Stimulated activated CD8-positive, alpha-beta memory T cell treated with anti-CD3 and anti-CD28 coated beads, Interleukin-2, amount 100 ng/mL, for 48 hours (primary cell): ENCODE measurements at regions not wholly inside any gene's neighbourhood (a gene's known extent, or its start where the extent isn't known, plus 50 kb on each side); places are given as distances from the start of the nearest gene placed in this dataset.

Experiments
- DNase-seq, 2 donors: peaks; one replicate each; pipeline ENCODE4 v3.0.0-alpha.2; 2020; ENCODE audit warnings: low read depth in 2 of 2

DNA sequence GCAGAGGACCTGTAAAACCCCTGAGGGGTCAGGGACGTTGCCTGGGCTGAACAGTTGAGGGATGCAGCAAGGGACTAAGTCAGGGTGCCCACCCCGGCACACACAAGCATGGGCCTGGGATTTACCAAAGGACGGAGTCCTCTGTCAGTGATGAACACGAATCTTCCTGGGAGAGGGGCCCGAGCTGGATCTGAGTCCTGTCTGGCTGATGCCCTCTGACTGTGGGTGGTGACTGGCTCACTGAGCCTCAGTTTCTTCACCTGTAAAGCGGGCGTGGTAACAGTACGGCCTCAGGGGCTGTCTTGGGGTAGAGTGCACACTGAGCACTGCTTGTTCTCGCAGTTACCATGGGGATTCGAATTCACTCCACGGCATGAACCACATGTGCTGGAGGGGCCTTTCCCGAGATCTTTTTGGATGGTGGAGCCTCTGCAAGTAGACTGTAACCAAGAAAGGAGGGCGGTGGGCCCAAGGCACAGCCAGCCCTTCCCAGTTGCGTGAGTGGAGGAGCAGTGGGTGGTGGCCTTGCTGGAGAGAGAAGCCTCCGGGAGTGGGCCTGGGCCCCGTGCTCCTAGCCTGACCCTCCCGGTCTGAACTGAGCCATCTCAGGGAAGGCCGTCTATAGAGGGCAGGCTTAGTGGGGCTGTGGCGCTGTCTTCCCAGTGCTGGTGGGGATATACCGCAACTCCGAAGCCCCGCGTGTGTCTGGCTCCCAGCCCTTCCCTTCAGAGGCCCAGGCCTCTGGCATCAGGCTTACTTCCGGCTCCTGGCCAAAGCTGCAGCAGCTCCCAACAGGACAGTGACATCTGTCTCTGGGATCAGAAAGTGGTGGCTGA is 130.8 kb upstream of the HS6ST1 start:
- no peak for DNase-seq

- no peak for DNase-seq
These were observed 131.8 kb upstream of the HS6ST1 start for GRCh38 chr2:128450211-128451024.

DNA sequence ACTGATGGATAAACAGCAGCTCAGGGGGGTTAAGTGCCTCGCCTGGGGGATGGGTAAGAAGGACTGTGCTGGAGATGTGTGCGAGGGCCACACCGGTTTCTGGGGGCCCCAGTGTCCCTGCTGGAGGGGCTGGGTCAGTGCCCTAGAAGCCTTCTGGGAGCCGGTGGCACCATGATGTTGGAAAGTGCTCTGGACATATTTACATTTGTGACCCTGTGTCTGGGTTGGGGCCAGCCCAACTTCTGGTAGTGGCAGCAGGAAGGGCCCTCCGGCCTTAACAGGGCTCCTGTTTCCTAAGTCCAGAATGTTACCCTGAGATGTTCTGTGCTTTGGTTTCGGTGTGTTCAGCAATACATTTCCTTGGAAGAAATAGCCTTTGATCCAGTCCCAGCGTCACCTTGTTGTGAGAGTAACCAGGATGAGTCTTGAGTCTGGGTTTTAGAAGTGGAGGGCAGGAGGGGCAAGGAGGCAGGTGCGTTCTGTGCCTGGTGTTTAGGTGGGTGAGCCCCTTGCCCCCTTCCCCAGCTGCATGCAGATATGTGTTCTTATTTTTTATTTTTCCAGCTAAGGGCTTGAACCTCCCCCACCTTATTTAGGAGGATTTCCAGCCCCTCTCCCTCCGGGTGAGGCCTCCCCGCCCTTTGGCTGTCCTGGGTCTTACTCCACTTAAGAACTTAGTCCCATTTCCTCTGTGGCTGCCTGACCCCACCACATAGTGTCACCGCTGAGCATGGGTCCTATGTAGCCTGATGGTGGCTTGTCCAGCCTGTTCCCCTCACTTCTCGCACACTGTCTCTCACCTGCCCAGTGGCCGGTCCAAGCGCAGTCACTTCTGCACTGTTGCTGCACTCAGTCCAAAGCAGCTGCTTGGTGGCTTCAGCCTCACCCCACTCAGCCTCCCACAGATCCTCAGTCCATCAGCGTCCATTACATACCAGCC is 132.7 kb upstream of the HS6ST1 start:
- DNase-seq: no peak

GRCh38 chr2:128452024-128452411 is 133.3 kb upstream of the HS6ST1 start:
- no peak for DNase-seq

DNA sequence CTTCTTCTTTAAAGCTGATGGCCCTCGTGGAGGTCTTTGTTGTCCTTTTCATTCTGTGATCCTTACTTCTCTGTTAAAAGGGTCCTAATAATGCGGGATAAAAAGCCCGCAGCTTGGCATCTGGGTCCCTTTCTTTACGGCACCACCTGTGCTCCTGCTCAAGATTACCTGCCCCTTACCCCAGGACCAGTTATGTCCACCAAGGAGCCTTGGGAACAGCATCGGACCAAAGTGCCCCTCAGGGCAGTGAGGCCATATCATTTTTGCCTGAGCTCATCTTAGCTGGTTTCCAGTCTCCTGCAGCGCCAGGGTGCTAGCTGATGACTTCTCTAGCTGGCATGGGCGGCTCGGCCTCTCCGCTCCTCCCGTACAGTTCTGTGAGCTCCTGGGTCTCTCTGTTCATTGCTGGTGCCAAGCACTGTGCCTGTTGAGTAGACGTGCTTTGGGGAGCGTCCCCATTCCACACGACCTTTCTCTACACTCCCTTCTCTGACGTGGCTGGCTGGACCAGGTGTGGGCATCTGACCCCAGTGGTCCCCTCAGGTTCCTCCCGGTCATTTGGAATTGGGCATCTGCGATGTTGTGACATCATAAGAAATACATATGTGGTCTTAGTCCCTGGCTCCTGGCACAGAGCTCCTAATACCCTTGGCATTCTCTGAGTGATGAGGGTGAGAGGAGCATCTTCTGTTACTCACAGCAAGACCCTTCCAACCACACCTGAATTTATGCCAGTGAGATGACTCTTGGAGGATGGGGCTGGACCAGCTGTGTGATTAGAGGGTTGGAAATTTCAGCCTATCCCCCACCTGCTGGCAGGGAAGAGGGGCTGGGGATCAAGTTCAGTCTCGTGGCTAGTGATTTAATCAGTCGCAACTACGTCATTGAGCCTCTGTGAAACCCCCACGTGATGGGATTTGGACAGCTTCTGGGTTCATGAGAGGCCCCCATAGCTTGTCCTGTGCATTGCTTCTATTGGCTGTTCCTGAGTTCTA is 134.2 kb upstream of the HS6ST1 start:
- DNase-seq: no peak

DNA sequence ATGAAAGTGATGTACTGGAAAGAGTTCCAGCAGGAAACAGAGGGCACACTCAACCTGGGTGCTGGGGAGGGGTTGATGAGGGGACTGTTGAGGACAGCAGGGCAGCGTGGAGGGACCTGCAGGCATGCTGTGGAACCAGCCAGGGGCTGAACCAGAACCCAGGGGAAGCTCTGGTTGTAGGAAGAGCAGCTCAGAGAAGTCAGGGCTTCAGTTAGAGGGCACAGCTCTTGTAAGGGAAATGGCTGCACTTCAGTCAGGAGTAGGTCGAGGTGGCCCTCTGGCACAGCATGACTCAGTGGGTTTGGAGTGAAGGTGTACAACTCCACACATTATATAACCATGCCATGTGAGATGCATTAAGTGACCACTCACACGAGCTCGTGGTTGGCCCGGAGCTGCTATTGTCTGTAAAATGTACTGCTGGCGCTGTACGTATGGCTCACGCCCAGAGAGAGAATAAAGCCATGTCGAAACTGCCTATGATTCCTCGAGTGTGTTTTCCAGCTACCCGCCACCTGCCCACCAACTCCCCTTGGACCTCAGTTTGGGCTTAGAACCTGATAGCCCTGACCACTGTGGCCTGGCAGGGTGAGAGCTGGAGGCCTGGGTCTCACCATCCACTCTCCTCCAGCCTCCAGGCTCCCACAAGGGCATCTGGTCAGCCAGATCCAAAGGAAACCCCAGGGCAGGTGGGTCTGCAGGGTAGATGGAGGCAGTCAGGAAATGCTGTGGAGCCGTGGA is 136.5 kb upstream of the HS6ST1 start:
- no peak for DNase-seq

- DNase-seq: no peak
These were observed 137.0 kb upstream of the HS6ST1 start for GRCh38 chr2:128455721-128456050.

DNA sequence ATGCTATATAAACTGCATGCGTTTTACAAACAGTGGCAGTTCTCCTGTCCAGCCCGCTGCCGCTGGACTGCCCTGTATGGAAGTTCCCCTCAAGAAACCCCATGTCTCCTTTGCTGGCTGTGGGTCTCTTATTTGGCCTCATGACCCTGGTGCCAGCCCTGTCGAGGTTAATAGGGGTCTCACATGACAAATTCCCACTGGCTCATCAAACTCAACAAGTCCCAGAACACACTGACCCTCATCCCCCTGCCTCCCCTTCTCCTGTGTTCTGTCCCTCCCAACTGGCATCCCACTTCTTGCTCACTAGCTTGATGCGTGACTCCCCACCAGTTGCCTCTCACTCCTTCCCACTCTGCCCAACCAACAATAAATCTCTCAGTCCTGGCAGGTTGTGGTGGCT is 137.6 kb upstream of the HS6ST1 start:
- no peak for DNase-seq

GRCh38 chr2:128457006-128457604 is 138.4 kb upstream of the HS6ST1 start:
- no peak for DNase-seq

- DNase-seq: no peak
These were observed 139.0 kb upstream of the HS6ST1 start for GRCh38 chr2:128457716-128458115.

GRCh38 chr2:128458505-128458904 is 139.8 kb upstream of the HS6ST1 start:
- no peak for DNase-seq

- DNase-seq: no peak
These were observed 145.8 kb upstream of the HS6ST1 start for GRCh38 chr2:128464456-128464855.

GRCh38 chr2:128465246-128466170 is 146.8 kb upstream of the HS6ST1 start:
- no peak for DNase-seq

DNA sequence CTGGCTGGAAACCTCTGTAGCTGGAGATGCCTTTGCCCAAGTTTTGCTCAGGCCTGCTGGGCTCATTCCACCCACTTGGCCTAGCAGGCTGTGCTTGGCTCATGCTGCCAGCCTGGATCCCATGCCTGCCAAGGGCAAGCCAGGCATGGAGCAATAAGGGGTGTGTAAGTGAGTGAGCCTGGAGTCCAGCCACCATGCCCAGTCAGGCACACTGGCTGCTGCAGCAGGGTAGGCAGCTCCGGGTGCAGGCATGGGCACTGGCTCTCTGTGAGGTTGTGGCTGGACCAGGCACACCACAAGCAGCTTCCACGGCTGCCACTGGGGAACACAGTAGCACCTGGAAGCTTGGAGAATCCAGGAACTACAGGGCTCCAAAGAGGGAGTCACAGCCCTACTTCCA is 147.7 kb upstream of the HS6ST1 start:
- no peak for DNase-seq

- no peak for DNase-seq
These were observed 148.1 kb upstream of the HS6ST1 start for GRCh38 chr2:128466776-128467175.

GRCh38 chr2:128467321-128467969 is 148.8 kb upstream of the HS6ST1 start:
- DNase-seq: no peak

GRCh38 chr2:128468186-128468920 is 149.7 kb upstream of the HS6ST1 start:
- no peak for DNase-seq
